KG1 (cell line): ENCODE measurements at regions not wholly inside any gene's neighbourhood (a gene's known extent, or its start where the extent isn't known, plus 50 kb on each side); places are given as distances from the start of the nearest gene placed in this dataset.
A peak's percentile ranks its signal among the peaks of the same experiment; 100 is the strongest.
"Not testable (repeated sequence)": the region's sequence is repeated elsewhere in the genome, so short reads cannot be mapped to it uniquely, and the experiment has no call there.

Experiments used
- DNase-seq: peaks from one replicate; lab custom pipeline; 2025; lab: John Stamatoyannopoulos, UW

DNA sequence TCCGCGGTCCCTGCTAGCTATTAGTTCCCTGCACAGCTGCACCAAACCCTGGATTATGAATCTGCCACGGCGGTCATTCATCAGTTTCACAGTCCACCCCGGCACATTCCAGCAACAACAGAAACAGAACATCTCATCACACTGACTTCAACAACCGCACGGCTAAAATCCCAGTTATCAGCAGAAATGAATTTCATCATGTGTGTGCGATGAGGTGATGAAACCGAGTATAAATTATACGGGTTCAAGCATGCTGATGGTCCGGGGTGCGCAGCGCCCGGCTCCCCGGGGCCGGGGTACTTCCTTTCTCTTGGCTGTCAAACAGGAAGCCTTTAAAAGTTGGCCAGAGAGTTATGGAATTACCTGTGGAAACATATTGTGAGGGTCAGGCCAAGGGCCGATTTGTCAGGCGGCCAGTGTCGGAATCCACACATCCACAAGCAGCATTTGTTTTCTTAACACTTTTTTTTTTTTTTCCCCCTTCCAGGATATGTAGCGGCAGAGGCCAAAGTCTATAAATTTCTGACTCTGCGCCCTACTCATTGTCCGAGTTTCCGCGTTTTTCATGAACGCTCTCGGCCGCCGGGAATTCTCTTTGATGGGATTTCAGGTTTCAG lies 420.9 kb upstream of the MGMT start:
- no peak for DNase-seq

DNA sequence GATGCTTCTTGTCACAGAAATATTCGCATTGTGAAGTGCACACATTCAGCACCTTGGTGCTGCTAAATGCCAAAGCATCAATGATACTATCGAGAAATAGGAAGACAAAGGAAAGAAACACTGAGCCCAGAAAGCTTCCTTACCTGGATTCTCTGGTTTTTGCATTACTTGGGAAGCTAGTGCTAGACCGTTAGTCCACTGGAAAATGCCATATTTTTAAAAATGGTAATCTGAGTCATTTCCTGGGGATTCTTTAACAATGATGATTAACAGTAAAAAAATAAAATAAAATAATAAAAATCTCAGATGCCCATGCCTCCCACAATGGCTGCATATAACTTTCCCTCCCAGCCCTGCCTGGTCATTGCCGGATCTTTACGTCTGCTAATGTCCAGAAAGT lies 420.1 kb upstream of the MGMT start:
- no peak for DNase-seq

DNA sequence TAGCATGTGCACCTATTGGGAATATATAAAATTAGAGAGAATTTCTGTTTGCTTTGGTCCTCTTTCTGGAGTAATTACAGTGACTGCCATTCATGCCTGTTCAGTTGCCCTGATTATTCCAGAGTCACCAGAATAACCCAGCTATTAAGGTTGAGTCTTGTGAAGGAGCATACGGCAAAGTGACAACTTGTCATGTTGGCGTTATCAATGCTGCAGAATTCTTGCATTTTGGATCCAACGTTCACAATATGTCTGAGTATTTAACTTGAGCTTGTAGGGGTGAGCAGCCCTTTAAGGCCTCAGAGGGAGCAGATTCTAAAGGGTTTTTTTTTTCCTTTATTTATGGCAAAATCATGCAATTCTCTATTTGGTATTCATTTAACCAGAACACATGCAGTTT lies 419.4 kb upstream of the MGMT start:
- DNase-seq, result no peak

DNA sequence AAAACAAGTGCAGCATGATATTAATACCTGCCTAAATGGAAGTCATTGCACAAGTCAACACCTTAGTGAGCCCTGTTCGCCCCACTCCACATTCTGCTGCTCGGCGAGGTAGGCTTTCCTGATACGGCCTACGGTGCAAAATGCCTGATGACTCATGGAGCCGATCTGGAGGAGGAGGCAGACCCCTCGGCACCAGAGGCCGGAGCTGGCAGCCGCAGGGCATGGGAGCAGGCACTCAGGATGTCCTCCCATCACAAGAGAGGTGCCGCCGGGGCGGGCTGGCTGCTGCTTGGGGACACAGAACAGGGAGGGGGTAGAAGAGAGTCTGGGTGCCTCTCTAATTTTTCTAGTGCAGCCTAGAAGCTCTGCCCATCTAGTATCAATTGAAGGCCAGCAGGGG lies 418.5 kb upstream of the MGMT start:
- DNase-seq, result no peak

DNA sequence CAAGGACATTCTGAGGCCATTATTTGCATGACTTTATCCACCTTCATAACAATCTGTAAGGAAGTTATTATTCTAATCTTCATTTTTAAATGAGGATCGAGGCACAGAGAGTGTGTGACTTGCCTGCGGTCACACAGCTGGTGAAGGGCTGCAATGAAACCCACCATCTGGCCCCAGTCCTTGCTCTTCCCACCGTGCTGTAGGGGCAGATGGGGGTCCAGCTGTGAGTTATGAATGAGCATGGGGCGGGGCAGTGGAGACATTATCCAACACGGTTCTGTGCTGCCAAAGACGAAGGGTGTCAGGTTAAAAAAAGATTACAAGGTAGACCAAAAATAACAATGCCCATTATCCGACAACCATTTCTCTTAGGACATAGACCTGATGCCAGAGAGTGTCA lies 417.5 kb upstream of the MGMT start:
- no peak for DNase-seq

DNA sequence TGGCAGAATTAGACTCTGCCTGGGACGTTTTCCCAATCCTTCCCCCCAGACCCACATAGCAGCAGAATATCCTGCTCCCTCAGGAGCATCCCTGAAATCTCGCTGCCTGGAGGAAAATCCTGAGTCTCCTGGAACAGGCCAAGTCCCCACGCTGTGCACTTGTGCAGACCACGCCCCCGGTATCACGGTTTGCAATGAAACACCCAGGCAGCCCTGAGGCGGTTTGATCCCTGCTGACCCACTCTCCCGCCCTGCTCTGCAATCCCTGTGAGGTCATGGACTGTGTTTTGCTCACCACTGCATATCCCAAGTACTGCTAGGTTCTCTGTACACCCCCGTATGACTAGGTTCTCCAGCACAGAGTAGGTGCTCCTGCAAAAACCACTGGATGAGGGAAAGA lies 411.8 kb upstream of the MGMT start:
- no peak for DNase-seq

DNA sequence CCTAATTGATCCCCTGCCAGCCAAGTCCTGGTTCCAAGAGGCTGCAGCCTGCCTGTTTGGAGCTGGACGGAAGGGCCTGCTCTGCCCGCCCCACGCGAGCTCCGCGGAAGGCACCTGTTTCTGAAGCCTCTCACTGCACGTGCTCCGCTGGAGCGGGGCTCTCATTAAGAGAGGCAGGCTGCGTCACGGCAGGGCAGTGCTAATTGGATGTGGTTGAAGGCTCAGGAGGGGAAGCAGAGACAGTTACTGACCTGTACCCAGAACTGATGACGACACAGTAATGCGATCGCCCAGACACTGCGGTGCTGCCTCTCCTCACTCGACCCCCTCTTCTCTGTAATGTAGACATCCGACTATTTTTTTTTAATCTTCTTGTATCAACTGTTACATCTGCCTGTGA lies 411.1 kb upstream of the MGMT start:
- DNase-seq, result no peak

DNA sequence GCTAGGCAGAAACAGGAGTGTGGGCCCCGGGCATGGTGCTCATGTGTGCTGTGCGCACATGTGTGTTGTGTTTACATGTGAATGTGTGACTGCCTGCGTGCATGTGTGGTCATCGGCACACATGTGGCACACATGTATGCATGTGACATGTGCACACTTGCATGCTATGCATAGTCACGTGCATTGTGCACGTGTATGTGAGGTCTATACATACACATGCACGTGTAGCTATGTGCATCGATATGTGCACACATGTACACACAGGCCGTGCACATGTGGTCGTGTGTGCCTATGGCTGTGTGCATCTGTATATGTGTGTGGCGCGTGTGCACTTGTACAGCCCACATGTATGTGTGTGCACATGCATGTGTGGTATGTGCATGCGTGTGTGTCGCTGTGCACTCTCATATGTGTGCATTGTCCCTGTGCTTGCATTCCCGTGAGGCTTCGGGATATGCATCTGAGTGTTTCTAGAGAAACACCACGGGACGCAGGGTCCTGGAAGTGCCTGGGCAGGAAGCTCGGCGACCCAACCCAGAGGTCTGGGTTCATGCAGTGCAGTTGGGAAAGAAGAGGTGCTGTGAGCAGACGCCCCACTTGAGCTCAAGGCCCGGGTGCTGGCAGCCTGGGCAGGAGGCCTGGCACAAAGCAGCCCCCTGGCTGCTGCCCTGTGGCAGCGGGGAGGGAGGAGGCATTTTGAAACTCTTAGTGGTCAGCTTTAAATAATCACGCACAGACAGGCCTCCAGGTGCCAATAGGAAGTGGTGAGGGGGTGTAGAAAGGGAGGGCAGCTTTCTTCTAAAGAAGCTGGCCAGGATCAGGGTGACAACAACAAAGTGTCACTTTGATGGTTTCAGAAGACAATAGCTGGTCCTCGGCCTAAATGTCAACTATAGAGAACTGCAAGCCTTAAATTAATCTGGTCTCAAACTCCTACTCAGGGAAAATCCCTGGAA lies 410.0 kb upstream of the MGMT start:
- no peak for DNase-seq

DNA sequence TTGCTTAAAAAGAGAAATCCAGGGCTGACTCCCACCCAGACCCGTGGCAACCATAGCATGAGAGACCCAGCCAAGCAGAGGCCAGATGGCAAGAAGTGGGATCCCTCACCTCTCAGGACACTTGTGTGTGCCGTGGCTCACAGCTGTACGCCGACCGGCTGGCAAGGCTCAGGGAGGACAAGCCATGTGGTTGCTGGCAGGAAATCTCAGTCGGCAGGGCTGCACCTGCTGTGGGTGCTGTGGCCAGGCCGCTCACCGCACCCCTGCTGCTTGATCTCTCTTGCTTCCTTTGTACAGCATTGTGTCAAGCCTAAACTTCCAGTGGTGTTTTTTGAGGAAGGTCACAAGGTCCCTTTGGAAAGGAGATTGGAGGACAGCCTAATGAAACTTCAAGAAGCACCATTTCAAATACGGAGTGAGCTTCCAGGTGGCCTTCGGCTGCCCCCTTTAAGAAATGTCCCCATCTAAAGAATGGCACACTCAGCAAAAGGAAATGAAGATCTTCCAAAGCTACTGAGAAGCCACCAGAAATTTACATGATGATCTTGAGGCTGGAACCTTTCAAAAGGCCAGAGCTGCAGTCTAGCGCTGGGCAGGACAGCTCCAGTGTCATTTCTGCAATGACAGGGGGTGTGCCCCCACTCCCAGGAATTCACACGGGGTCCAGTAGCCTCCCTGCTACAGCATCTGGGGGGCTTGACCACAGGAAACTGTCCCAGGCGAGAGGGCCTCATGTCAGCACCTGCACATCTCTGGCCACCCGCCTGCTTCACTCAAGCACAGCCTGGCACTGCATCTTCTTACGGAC lies 409.0 kb upstream of the MGMT start:
- DNase-seq, result peak; percentile 7

DNA sequence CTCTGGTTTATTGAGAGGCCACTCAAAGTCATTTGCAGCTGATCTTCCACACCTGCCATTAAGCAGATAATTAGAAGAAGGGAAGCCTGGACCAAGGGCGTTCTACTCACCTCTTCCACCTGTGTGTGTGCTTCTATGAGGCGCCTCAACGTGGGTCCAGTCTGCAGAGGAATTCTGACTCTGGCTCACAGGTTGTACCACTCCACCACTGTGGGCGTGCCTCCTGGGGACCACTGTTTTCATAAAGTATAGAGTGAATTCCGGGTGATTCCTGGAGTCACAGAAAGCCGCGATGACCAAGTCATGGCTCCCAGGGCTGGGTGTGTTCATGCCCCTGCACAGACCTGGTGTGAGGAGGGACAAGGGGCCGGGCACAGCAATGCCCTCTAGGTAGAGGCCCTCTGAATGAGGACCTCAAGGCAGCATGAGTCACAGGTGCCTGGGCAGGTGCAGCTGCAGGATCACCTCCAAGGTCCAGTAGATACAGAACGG lies 408.3 kb upstream of the MGMT start:
- no peak for DNase-seq

DNA sequence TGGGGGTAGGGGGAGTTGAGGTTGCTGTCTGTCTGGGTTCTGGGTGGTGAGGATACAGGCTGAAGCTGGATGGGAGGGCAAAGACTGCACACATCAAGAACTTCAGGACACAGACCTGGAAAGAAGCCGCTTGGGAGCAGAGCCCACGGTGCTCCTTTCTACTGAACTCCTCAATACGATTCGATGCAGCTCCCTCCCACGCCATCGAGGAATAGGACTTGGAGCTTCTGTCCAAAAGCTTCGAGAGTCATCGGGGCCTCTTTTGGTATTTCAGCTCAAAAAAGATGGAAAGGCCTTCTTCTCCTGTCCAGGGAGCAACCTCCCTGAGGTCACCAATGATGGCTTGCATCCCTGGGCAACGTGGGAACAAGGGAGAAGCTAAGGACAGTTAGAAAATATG lies 407.1 kb upstream of the MGMT start:
- no peak for DNase-seq

DNA sequence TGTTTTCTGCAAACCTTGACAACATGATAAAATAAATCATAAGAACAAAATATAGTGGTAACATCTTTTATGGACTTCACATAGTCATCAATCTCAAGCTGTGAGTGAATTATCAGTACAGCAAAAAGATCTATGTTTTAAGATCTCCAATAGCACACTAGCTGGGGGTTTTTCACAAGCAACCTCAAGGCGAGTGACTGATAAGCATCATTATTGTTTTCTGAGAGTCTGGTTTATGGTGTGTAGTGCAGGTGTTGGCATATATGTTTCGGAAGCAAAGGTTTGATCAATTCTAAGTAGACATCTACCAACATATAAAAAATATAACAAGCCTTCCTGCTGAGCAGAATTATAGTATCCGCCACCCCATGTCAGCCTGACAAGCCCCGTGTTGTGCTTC lies 403.8 kb upstream of the MGMT start:
- DNase-seq, result no peak

DNA sequence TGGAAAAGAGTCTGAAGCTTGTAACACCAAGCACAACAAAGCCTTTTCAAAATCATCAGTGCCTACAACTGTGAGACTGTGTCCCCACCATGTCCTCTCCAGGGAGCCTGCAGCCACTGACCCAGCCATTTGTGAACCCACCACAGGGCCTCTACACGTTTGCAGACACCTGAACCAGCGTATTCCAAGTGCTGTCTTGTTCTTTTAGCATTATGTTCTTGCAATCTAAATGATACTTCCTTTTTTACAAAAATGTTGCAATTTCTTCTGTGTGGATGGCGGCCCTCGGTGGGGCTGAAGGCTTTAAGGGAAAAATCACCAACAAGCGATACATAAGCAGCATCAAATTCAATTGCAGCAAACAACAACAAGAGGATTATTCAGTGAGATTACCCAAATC lies 403.2 kb upstream of the MGMT start:
- no peak for DNase-seq

DNA sequence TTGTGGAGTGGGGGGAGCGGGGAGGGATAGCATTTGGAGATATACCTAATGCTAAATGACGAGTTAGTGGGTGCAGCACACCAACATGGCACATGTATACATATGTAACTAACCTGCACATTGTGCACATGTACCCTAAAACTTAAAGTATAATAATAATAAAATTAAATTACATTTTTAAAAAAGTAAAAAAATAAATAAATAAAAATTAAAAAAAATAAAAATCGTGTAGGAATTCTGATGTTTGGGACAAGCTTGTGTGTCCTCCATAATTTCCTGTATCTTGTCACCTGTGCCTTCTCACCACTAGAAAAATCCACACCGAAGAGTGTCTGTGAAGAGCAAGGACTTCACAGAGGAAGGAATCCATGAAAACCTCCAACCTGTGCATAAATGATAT lies 400.5 kb upstream of the MGMT start:
- DNase-seq, result not testable (repeated sequence)

DNA sequence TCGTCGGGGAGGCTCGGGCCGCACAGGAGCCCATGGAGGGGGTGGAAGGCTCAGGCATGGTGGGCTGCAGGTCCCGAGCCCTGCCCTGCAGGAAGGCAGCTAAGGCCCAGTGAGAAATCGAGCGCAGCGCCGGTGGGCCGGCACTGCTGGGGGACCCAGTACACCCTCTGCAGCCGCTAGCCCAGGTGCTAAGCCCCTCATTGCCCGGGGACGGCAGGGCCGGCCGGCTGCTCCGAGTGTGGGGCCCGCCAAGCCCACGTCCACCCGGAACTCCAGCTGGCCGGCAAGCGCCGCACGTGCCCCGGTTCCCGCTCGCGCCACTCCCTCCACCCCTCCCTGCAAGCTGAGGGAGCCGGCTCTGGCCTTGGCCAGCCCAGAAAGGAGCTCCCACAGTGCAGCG lies 395.6 kb upstream of the MGMT start:
- not testable (repeated sequence) for DNase-seq

DNA sequence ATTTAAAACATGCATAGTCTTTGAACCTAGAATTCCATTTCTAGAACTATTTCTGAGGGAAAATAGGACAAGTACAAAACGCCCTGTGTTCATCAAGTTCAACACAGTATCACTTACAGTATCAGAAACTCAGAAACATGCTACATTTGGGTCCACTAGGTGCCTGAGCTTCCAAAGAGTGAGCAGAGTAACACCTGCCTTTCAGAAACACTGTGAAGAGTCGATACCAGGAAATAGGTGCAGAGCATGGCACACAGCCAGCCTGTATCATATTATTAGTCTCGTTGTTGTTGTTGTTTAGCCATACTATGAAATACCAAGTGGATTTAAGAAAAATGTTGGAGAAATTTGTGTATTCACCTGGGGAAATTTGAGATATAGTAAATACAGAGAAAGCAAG lies 392.1 kb upstream of the MGMT start:
- DNase-seq, result no peak

DNA sequence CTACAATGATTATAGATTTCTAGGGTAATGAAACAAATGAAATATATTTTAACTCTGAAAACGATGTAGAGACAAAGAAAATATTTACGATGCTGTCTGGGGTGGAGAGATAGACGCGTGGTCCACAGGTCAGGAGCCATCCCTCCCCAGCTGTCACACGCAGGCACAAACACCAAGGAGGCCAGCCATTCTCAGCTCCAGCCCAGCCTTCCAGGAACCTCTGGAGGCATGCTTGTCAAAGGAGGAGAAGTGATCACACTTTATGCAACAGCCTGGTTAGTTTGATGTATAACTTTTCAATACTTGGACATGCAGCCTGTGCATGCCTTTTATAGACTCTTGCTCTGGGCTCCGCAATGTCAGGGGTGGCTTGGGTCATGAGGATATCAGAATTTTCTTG lies 391.5 kb upstream of the MGMT start:
- no peak for DNase-seq

DNA sequence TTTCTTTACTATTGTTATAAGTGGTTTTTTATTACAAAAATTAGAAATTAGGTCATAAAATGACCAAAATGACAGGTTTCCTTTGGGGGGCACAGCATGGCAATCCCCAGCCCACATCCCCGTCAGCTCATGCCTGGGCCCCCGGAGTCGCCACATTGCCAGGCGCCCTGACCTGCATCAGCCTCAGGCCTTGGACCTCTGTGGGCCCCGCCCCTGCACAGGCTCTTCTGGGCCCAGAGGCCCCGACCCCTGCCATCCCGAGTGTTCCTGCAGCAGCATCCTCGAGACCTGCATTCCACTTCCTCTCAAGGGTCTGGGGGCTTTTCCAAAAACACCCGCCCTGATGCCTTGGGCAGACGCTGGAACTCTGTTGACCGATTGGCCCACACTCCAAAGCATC lies 391.1 kb upstream of the MGMT start:
- DNase-seq, result no peak

DNA sequence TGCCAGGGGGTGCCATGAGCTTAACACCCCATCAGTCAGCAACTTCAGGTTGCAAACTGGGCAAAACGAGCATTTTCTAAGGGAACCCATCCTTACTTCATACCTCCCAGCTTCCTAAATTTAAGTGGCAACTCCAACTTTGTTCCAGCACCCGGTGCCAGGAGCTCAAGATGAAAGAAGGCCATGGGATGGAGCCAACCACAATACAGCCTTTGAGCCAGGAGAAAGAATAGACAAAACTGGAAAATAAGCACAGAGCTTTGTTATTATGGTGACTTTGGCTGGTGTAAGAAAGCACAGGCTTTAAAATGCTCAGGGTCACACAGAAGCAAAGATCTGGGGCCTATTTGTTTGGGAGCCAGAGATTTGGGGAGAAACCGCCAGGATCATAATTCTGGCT lies 388.7 kb upstream of the MGMT start:
- DNase-seq, result no peak

DNA sequence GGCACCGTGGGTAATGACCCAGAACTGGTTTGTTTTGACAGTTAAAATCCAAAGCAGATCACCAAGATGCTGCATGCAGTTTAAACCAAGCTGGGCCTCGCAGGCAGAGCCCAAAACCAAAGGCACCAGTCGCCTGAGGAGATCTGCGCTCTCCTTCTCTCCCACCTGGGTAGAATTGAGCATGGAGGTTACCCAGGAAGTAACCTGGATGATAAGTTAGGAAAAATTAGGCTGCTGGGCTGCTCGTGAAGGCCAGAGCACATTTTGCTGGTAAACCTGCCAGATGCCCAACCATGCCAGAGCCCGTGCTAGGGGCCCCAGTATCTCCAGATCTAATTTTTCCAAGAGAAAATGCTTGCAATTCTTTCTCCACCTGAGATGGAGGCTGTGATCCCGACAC lies 388.3 kb upstream of the MGMT start:
- DNase-seq, result no peak

DNA sequence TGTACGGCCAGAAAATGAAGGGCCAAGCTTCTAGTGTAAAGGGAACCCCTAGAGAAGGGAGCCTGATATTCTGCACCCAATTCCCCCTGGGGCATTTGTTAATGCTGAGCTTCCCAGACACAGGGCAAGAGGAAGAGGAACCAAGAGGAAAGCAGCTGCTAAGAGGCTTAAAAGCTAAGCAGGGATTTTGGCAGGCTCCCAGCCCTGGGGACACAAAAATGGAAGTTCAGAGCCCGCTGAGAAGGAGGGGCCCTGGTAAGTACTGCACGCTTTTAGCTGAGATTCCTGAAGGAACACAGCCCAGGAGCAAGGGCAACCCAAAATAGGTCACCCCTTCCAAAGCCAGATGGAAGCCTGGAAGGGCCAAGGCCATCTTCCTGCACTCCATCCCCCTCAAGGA lies 387.3 kb upstream of the MGMT start:
- no peak for DNase-seq

DNA sequence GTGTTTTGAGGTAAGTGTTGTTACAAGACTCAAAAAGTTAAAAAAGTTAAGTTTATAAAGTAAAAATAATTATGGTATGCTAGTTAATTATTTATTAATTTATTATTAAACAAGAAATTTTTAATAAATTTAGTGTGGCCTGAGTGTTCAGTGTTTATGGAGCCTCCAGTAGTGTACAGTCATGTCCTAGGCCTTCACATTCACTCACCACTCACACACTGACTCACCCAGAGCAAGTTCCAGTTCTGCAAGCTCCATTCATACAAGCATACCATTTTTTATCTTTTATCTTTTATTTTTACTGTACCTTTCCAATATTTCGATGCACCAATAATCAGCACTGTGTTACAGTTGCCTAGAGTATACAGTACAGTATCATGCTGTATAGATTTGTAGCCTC lies 381.2 kb upstream of the MGMT start:
- DNase-seq, result no peak

DNA sequence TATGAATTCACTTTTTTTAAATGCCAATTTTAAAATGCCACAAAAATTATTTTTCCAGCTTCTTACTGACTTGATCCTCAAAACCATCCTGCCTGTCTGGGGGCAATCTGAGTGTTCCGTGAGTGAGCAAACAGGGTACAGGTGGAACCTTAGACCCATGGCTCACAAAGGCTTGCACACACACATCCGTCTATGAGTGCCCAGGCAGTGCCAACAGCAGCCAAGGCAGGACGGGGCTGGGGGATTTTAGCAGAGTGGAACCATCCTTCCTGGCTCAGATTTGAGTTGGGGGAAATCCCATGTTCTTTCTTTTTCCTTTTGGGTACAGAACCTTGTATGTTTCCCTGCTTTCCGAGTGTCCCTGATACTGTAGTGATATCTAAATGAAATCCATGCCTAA lies 377.7 kb upstream of the MGMT start:
- DNase-seq, result no peak
